ENCODE measurements at regions not wholly inside any gene's neighbourhood (a gene's known extent, or its start where the extent isn't known, plus 50 kb on each side); places are given as distances from the start of the nearest gene placed in this dataset.
"Not testable (repeated sequence)": the region's sequence is repeated elsewhere in the genome, so short reads cannot be mapped to it uniquely, and the experiment has no call there.

DNA sequence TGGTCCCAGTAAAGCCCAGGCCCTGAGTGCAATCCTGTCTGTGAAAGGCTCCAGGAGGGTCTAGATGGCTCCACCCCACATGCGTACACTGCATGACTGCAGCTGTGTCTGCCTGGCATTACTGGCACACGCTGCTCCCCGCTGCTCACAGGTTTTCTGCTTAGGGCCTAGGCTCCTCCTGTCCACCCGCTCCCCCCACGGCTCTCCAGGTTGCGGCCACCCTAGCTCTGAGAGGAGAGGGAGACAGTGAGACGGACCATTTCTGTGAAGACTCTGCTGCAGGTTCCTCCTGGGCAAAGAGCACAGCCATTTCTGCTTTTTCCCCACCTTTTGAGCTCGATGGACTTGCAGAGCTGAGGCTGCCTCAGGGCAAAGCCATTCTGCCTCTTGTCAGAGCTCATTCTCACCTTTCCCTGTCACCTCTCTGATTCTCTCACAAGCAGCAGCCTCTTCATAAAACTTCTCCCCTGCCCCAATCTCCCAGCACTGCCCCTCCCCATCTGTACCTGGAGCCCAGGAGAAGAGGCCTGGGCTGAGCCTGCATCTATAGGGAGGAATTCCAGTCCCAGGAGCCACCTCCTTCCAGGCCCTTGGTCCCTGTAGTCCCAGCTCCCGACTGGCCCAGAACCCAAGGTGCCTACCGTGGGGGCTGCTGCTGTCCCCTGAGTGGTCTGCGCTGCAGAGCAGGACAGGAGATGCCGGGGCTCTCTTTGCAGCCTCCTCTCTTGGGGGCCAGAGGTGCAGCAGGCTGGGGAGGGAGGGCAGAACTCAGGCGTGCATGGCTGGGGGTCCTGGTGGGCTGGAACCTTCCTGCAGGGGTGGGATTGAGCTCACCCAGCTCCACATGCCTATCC, 433.7 kb upstream of the B3GAT1 start:
- Histone ChIP-seq H3K36me3 (ENCODE audit: control insufficient read depth in 1 of 2, insufficient read depth in 2 of 2, low read length in 1 of 2) (no peaks in the 10 kb centered on the region), H3K27me3 (ENCODE audit: control insufficient read depth in 1 of 2, insufficient read depth in 2 of 2, low read length in 1 of 2) (peaks cover 0 to under 1% of the 10 kb centered on the region in 2 donors), H3K4me3 (ENCODE audit: low read length in 2 of 2) (no peak overlapping the region), H3K27ac (ENCODE audit: low read depth in 1 of 2, low read length in 2 of 2) (no peak overlapping the region), H3K4me1 (ENCODE audit: control insufficient read depth in 1 of 2, insufficient read depth in 2 of 2, low read length in 2 of 2) (no peaks in the 10 kb centered on the region), H3K9me3 (ENCODE audit: control insufficient read depth, low read length) (peaks cover 3% of the 10 kb centered on the region)
- DNase-seq (no peak), ATAC-seq (ENCODE audit: low FRiP score) (no peak)
- WGBS, 2 donors = 82 to 85% methylated on average over 13 of the region's 13 CpGs
- intact Hi-C loops (cut with DNase I) = no loop called here

DNA sequence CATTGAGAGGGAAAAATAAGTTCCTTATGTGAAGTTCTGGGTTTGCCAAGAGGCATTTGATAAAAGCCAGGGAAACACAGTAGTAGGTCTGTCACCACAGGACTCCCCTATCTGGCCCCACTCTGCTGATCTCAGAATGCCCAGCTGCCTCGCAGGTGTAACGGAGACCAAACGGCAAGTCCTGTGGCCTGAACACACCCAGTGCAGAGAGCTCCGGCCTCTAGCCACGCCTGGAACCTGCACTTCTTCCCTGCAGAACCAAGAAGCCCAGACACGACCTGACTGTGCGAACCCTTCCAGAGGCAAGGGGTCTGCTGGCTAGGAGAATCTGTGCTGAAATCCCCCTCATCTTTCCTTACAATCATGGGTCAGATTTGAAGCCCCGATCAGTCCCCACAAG, 432.8 kb upstream of the B3GAT1 start:
- peaks cover 4% of the 10 kb centered on the region for H3K9me3 ChIP-seq (ENCODE audit: control insufficient read depth, low read length)
- H3K4me3 ChIP-seq (ENCODE audit: low read length in 2 of 2) = no peak overlapping the region
- ATAC-seq (ENCODE audit: low FRiP score) (no peak), DNase-seq (no peak)
- H3K27me3 ChIP-seq (ENCODE audit: control insufficient read depth in 1 of 2, insufficient read depth in 2 of 2, low read length in 1 of 2) = peaks cover 0 to 2% of the 10 kb centered on the region in 2 donors
- 82 to 86% methylated on average over 8 of the region's 8 CpGs for WGBS, 2 donors
- H3K36me3 ChIP-seq (ENCODE audit: control insufficient read depth in 1 of 2, insufficient read depth in 2 of 2, low read length in 1 of 2) = no peaks in the 10 kb centered on the region
- intact Hi-C loops (cut with DNase I) = no loop called here
- no peaks in the 10 kb centered on the region for H3K4me1 ChIP-seq (ENCODE audit: control insufficient read depth in 1 of 2, insufficient read depth in 2 of 2, low read length in 2 of 2)
- H3K27ac ChIP-seq (ENCODE audit: low read depth in 1 of 2, low read length in 2 of 2) = no peak overlapping the region

DNA sequence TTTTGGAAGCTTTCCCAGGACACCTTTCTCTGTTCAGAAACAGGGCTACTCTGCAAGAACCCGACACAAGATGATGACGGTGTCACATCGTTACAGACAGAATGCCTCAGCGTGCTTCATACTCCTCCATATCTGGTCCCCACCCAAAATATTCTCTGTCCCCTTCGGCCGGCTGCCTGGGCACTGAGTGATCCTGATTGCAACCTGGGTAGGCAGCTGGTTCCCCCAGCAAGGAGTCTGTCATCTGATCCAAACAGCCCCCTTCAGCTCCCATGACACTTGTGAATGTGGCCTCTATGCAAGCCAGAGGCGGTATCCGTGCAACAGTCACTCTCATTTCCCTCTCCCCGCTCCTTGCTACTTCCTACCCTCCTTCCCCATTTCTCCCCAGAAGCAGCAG, 431.7 kb upstream of the B3GAT1 start:
- Histone ChIP-seq H3K27me3 (ENCODE audit: control insufficient read depth in 1 of 2, insufficient read depth in 2 of 2, low read length in 1 of 2) (peaks cover 0 to 2% of the 10 kb centered on the region in 2 donors), H3K9me3 (ENCODE audit: control insufficient read depth, low read length) (peaks cover 4% of the 10 kb centered on the region), H3K4me1 (ENCODE audit: control insufficient read depth in 1 of 2, insufficient read depth in 2 of 2, low read length in 2 of 2) (no peaks in the 10 kb centered on the region), H3K36me3 (ENCODE audit: control insufficient read depth in 1 of 2, insufficient read depth in 2 of 2, low read length in 1 of 2) (no peaks in the 10 kb centered on the region), H3K4me3 (ENCODE audit: low read length in 2 of 2) (no peak overlapping the region), H3K27ac (ENCODE audit: low read depth in 1 of 2, low read length in 2 of 2) (no peak overlapping the region)
- DNase-seq (no peak), ATAC-seq (ENCODE audit: low FRiP score) (no peak)
- intact Hi-C loops (cut with DNase I) = no loop called here
- 81 to 90% methylated on average over 9 of the region's 9 CpGs for WGBS, 2 donors

GRCh38 chr11:134843020-134843419, 431.0 kb upstream of the B3GAT1 start:
- Histone ChIP-seq H3K27me3 (ENCODE audit: control insufficient read depth in 1 of 2, insufficient read depth in 2 of 2, low read length in 1 of 2) (peaks cover 0 to 2% of the 10 kb centered on the region in 2 donors), H3K9me3 (ENCODE audit: control insufficient read depth, low read length) (peaks cover 4% of the 10 kb centered on the region), H3K27ac (ENCODE audit: low read depth in 1 of 2, low read length in 2 of 2) (no peak overlapping the region), H3K4me3 (ENCODE audit: low read length in 2 of 2) (no peak overlapping the region), H3K4me1 (ENCODE audit: control insufficient read depth in 1 of 2, insufficient read depth in 2 of 2, low read length in 2 of 2) (no peaks in the 10 kb centered on the region), H3K36me3 (ENCODE audit: control insufficient read depth in 1 of 2, insufficient read depth in 2 of 2, low read length in 1 of 2) (no peaks in the 10 kb centered on the region)
- no peak for ATAC-seq (ENCODE audit: low FRiP score)
- 78 to 95% methylated on average over 8 of the region's 8 CpGs for WGBS, 2 donors
- intact Hi-C loops (cut with DNase I) = no loop called here
- no peak for DNase-seq

GRCh38 chr11:134841972-134842371, 429.9 kb upstream of the B3GAT1 start:
- no peaks in the 10 kb centered on the region for H3K4me1 ChIP-seq (ENCODE audit: control insufficient read depth in 1 of 2, insufficient read depth in 2 of 2, low read length in 2 of 2)
- H3K36me3 ChIP-seq (ENCODE audit: control insufficient read depth in 1 of 2, insufficient read depth in 2 of 2, low read length in 1 of 2) = no peaks in the 10 kb centered on the region
- H3K4me3 ChIP-seq (ENCODE audit: low read length in 2 of 2) = no peak overlapping the region
- ATAC-seq (ENCODE audit: low FRiP score) (no peak), DNase-seq (no peak)
- H3K27me3 ChIP-seq (ENCODE audit: control insufficient read depth in 1 of 2, insufficient read depth in 2 of 2, low read length in 1 of 2) = peaks cover 0 to 2% of the 10 kb centered on the region in 2 donors
- intact Hi-C loops (cut with DNase I) = no loop called here
- peaks cover 4% of the 10 kb centered on the region for H3K9me3 ChIP-seq (ENCODE audit: control insufficient read depth, low read length)
- H3K27ac ChIP-seq (ENCODE audit: low read depth in 1 of 2, low read length in 2 of 2) = no peak overlapping the region
- WGBS, 2 donors = 73 to 86% methylated on average over 5 of the region's 5 CpGs

- H3K36me3 ChIP-seq (ENCODE audit: control insufficient read depth in 1 of 2, insufficient read depth in 2 of 2, low read length in 1 of 2) = no peaks in the 10 kb centered on the region
- H3K4me3 ChIP-seq (ENCODE audit: low read length in 2 of 2) = no peak overlapping the region
- H3K27ac ChIP-seq (ENCODE audit: low read depth in 1 of 2, low read length in 2 of 2) = no peak overlapping the region
- peaks cover 0 to 2% of the 10 kb centered on the region in 2 donors for H3K27me3 ChIP-seq (ENCODE audit: control insufficient read depth in 1 of 2, insufficient read depth in 2 of 2, low read length in 1 of 2)
- 69 to 84% methylated on average over 5 of the region's 5 CpGs for WGBS, 2 donors
- peaks cover 4% of the 10 kb centered on the region for H3K9me3 ChIP-seq (ENCODE audit: control insufficient read depth, low read length)
- intact Hi-C loops (cut with DNase I) = no loop called here
- ATAC-seq (ENCODE audit: low FRiP score) = no peak
- H3K4me1 ChIP-seq (ENCODE audit: control insufficient read depth in 1 of 2, insufficient read depth in 2 of 2, low read length in 2 of 2) = no peaks in the 10 kb centered on the region
- DNase-seq = no peak
These were observed 429.4 kb upstream of the B3GAT1 start for GRCh38 chr11:134841411-134841810.

DNA sequence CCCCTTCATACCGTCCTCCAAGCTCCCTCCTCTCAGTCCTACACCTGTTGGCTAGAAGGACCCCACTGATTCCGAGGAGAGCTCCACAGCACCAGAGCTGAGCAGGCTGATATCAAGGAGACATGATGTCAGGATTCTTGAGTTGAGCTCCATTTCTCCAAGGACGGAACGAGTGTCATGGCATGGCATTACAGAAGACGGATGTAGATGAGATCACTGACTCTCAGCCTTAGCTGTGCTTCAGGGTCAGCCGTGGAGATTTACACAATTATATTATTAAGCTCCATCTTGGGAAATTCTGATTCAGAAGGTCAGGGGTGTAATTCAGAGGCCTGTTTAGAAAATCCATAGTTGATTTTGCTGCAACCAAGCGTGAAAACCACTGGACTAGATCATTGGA, 428.9 kb upstream of the B3GAT1 start:
- 77 to 88% methylated on average over 7 of the region's 7 CpGs for WGBS, 2 donors
- Histone ChIP-seq H3K27ac (ENCODE audit: low read depth in 1 of 2, low read length in 2 of 2) (no peak overlapping the region), H3K4me1 (ENCODE audit: control insufficient read depth in 1 of 2, insufficient read depth in 2 of 2, low read length in 2 of 2) (no peaks in the 10 kb centered on the region), H3K36me3 (ENCODE audit: control insufficient read depth in 1 of 2, insufficient read depth in 2 of 2, low read length in 1 of 2) (no peaks in the 10 kb centered on the region), H3K9me3 (ENCODE audit: control insufficient read depth, low read length) (peaks cover 4% of the 10 kb centered on the region), H3K27me3 (ENCODE audit: control insufficient read depth in 1 of 2, insufficient read depth in 2 of 2, low read length in 1 of 2) (peaks cover 0 to 2% of the 10 kb centered on the region in 2 donors), H3K4me3 (ENCODE audit: low read length in 2 of 2) (no peak overlapping the region)
- ATAC-seq (ENCODE audit: low FRiP score) (no peak), DNase-seq (no peak)
- intact Hi-C loops (cut with DNase I) = no loop called here

DNA sequence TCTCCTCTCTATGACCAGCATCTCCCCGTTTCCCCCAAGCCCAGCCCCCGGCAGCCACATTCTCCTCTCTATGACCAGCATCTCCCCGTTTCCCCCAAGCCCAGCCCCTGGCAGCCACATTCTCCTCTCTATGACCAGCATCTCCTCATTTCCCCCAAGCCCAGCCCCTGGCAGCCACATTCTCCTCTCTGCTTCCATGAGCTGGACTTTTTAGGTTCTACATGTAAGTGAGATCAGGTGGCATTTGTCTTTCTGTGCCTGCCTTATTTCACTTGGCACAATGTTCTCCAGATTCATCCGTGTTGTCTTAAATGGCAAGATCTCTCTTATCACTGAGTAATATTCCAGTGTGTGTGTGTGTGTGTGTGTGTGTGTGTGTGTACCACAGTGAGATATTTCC, 428.1 kb upstream of the B3GAT1 start:
- H3K4me3 ChIP-seq (ENCODE audit: low read length in 2 of 2); ATAC-seq (ENCODE audit: low FRiP score); H3K27ac ChIP-seq (ENCODE audit: low read depth in 1 of 2, low read length in 2 of 2); H3K4me1 ChIP-seq (ENCODE audit: control insufficient read depth in 1 of 2, insufficient read depth in 2 of 2, low read length in 2 of 2); H3K36me3 ChIP-seq (ENCODE audit: control insufficient read depth in 1 of 2, insufficient read depth in 2 of 2, low read length in 1 of 2); H3K27me3 ChIP-seq (ENCODE audit: control insufficient read depth in 1 of 2, insufficient read depth in 2 of 2, low read length in 1 of 2); H3K9me3 ChIP-seq (ENCODE audit: control insufficient read depth, low read length); intact Hi-C loops (cut with DNase I); DNase-seq: not testable (repeated sequence)
- WGBS, 2 donors = 54 to 63% methylated on average over 2 of the region's 4 CpGs

- peaks cover 4% of the 10 kb centered on the region for H3K9me3 ChIP-seq (ENCODE audit: control insufficient read depth, low read length)
- intact Hi-C loops (cut with DNase I) = no loop called here
- H3K27ac ChIP-seq (ENCODE audit: low read depth in 1 of 2, low read length in 2 of 2) = no peak overlapping the region
- no peaks in the 10 kb centered on the region for H3K36me3 ChIP-seq (ENCODE audit: control insufficient read depth in 1 of 2, insufficient read depth in 2 of 2, low read length in 1 of 2)
- no peak overlapping the region for H3K4me3 ChIP-seq (ENCODE audit: low read length in 2 of 2)
- WGBS, 2 donors = 86 to 87% methylated on average over 10 of the region's 10 CpGs
- ATAC-seq (ENCODE audit: low FRiP score) = no peak
- no peak for DNase-seq
- H3K4me1 ChIP-seq (ENCODE audit: control insufficient read depth in 1 of 2, insufficient read depth in 2 of 2, low read length in 2 of 2) = no peaks in the 10 kb centered on the region
- H3K27me3 ChIP-seq (ENCODE audit: control insufficient read depth in 1 of 2, insufficient read depth in 2 of 2, low read length in 1 of 2) = peaks cover 0 to 2% of the 10 kb centered on the region in 2 donors
These were observed 426.7 kb upstream of the B3GAT1 start for GRCh38 chr11:134838708-134839107.

All from aorta (tissue), 5 donors.